IMR-90 (cell line): ENCODE measurements at regions not wholly inside any gene's neighbourhood (a gene's known extent, or its start where the extent isn't known, plus 50 kb on each side); places are given as distances from the start of the nearest gene placed in this dataset.
"Not testable (repeated sequence)": the region's sequence is repeated elsewhere in the genome, so short reads cannot be mapped to it uniquely, and the experiment has no call there.

Source experiments
- CEBPB ChIP-seq: IDR thresholded peaks from 2 replicates; pipeline ENCODE4 v1.6.1; 2012; ENCODE audit warnings: low read depth, low read length, improper control_type of control experiment
- POLR2A ChIP-seq: IDR thresholded peaks from 2 replicates; pipeline ENCODE4 v1.6.1; 2012; ENCODE audit warnings: mild to moderate bottlenecking, low read depth, low read length
- RCOR1 ChIP-seq: IDR thresholded peaks from 2 replicates; pipeline ENCODE4 v1.6.1; 2012; ENCODE audit warnings: mild to moderate bottlenecking, low read length, improper control_type of control experiment; ENCODE audit not compliant: insufficient replicate concordance
- RFX5 ChIP-seq: IDR thresholded peaks from 2 replicates; pipeline ENCODE4 v1.8.0; 2012; ENCODE audit warnings: low read depth, mild to moderate bottlenecking, low read length, moderate library complexity
- SMC3 ChIP-seq: fragments of 150-350 bp; IDR thresholded peaks from 2 replicates; pipeline ENCODE4 v1.6.1; 2016; ENCODE audit warnings: low read depth, mild to moderate bottlenecking, antibody characterized with exemption, low read length, moderate library complexity
- TF ChIP-seq, protein P1 (sequence below): conservative IDR thresholded peaks from 2 replicates; pipeline ENCODE4 v1.5.1; 2012; ENCODE audit warnings: mild to moderate bottlenecking, low read depth, low read length, improper control_type of control experiment
- TF ChIP-seq, protein P2 (sequence below): fragments of 150-350 bp; IDR thresholded peaks from 2 replicates; pipeline ENCODE4 v1.6.1; 2017; ENCODE audit warnings: mild to moderate bottlenecking, antibody characterized with exemption, low read length, low read depth
- TF ChIP-seq, protein P3 (sequence below): fragments of 150-350 bp; IDR thresholded peaks from 2 replicates; pipeline ENCODE4 v1.6.1; 2016; ENCODE audit warnings: low read depth, mild to moderate bottlenecking, low read length, moderate library complexity, borderline replicate concordance

- TF ChIP-seq POLR2A, SMC3, RCOR1, CEBPB, RFX5: not testable (repeated sequence)
- TF ChIP-seq, protein P1, sequence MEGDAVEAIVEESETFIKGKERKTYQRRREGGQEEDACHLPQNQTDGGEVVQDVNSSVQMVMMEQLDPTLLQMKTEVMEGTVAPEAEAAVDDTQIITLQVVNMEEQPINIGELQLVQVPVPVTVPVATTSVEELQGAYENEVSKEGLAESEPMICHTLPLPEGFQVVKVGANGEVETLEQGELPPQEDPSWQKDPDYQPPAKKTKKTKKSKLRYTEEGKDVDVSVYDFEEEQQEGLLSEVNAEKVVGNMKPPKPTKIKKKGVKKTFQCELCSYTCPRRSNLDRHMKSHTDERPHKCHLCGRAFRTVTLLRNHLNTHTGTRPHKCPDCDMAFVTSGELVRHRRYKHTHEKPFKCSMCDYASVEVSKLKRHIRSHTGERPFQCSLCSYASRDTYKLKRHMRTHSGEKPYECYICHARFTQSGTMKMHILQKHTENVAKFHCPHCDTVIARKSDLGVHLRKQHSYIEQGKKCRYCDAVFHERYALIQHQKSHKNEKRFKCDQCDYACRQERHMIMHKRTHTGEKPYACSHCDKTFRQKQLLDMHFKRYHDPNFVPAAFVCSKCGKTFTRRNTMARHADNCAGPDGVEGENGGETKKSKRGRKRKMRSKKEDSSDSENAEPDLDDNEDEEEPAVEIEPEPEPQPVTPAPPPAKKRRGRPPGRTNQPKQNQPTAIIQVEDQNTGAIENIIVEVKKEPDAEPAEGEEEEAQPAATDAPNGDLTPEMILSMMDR: not testable (repeated sequence)
- TF ChIP-seq, protein P2, sequence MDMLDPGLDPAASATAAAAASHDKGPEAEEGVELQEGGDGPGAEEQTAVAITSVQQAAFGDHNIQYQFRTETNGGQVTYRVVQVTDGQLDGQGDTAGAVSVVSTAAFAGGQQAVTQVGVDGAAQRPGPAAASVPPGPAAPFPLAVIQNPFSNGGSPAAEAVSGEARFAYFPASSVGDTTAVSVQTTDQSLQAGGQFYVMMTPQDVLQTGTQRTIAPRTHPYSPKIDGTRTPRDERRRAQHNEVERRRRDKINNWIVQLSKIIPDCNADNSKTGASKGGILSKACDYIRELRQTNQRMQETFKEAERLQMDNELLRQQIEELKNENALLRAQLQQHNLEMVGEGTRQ: not testable (repeated sequence)
- TF ChIP-seq, protein P3, sequence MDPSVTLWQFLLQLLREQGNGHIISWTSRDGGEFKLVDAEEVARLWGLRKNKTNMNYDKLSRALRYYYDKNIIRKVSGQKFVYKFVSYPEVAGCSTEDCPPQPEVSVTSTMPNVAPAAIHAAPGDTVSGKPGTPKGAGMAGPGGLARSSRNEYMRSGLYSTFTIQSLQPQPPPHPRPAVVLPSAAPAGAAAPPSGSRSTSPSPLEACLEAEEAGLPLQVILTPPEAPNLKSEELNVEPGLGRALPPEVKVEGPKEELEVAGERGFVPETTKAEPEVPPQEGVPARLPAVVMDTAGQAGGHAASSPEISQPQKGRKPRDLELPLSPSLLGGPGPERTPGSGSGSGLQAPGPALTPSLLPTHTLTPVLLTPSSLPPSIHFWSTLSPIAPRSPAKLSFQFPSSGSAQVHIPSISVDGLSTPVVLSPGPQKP: not testable (repeated sequence)
These were observed 1263.2 kb downstream of the REEP3 start for GRCh38 chr10:64784451-64784850.
